Astrocyte of the spinal cord (primary cell): ENCODE measurements at regions not wholly inside any gene's neighbourhood (a gene's known extent, or its start where the extent isn't known, plus 50 kb on each side); places are given as distances from the start of the nearest gene placed in this dataset.

Experiments
- DNase-seq: peaks from one replicate; pipeline ENCODE4 v3.0.0; 2011; ENCODE audit warnings: low read depth, low spot score
- H3K4me3 ChIP-seq: 2 replicates; pipeline ENCODE4 v1.5.1; 2011; ENCODE audit warnings: low read depth, mild to moderate bottlenecking, low read length, moderate library complexity
- CTCF ChIP-seq: IDR thresholded peaks from 2 replicates; pipeline ENCODE4 v1.5.1; 2012; ENCODE audit warnings: low read depth, mild to moderate bottlenecking, low read length, inconsistent platforms
- in situ Hi-C: cut with HindIII; loops from 2 replicates; pipeline ENCODE4 v1.10.0; 2017; ENCODE audit warnings: low sequenced_read_pairs

GRCh38 chr6:744666-745353 is 51.9 kb upstream of the EXOC2 start:
- H3K4me3 ChIP-seq, result no peak overlapping the region
- DNase-seq, result no peak
- in situ Hi-C loops, result no loop called here
- no peak for TF ChIP-seq CTCF

GRCh38 chr6:743320-744096 is 50.6 kb upstream of the EXOC2 start:
- no peak for TF ChIP-seq CTCF
- no peak for DNase-seq
- in situ Hi-C loops, result no loop called here
- H3K4me3 ChIP-seq, result no peak overlapping the region
